Endothelial cell of umbilical vein (primary cell): ENCODE measurements at regions not wholly inside any gene's neighbourhood (a gene's known extent, or its start where the extent isn't known, plus 50 kb on each side); places are given as distances from the start of the nearest gene placed in this dataset.

ENCODE experiments used
- BruUV-seq: library from RNA; stranded (reverse); fragments of 400-500 nt; replicated peaks from 2 replicates; lab custom pipeline; 2021; lab: Mats Ljungman, UMichigan
- CTCF ChIA-PET: fragments of 300-600, 350-600 bp; sonication (Branson Sonifier 250); formaldehyde crosslinking; loops from one replicate; lab custom pipeline; 2021; ENCODE audit warnings: antibody characterized with exemption, inconsistent platforms; lab: Charles Lee
- POLR2A ChIA-PET: fragments of 300-600, 350-600 bp; sonication (Branson Sonifier 250); formaldehyde crosslinking; loops from one replicate; lab custom pipeline; 2021; ENCODE audit warnings: antibody characterized with exemption, inconsistent platforms; lab: Charles Lee
- DNase-seq: peaks from one replicate; pipeline ENCODE4 v3.0.0-alpha.2; 2011; ENCODE audit warnings: low read depth, low spot score
- FAIRE-seq: peaks from 2 replicates; lab custom pipeline; 2011; peaks lifted over from hg19 to GRCh38; lab: Jason Lieb, UNC
- H2AFZ ChIP-seq: 2 replicates; pipeline ENCODE4 v1.6.0; 2012; ENCODE audit warnings: low read depth, low read length, control low read depth, inconsistent platforms
- H3K27ac ChIP-seq: 2 replicates; pipeline ENCODE4 v1.5.1; 2011; ENCODE audit warnings: low read depth, mild to moderate bottlenecking, control low read depth, low read length, moderate library complexity; ENCODE audit not compliant: insufficient read depth
- H3K27me3 ChIP-seq, 2 experiments: 2 replicates each; pipeline versions ENCODE4 v1.6.0 to v1.6.1; 2011; ENCODE audit warnings: low read length in 2 of 2, mixed read lengths in 1 of 2; ENCODE audit not compliant: control insufficient read depth in 2 of 2, insufficient read depth in 2 of 2
- H3K36me3 ChIP-seq, 2 experiments: 2 replicates in 1 of 2; 3 replicates in 1 of 2; pipeline ENCODE4 v1.5.1; 2011; ENCODE audit warnings: low read length in 2 of 2, mild to moderate bottlenecking in 1 of 2, moderate library complexity in 1 of 2; ENCODE audit not compliant: control insufficient read depth in 2 of 2, insufficient read depth in 2 of 2; ENCODE audit errors: extremely low read depth in 1 of 2
- H3K4me1 ChIP-seq: 3 replicates; pipeline ENCODE4 v1.5.1; 2011; ENCODE audit warnings: mild to moderate bottlenecking, low read length; ENCODE audit not compliant: control insufficient read depth, insufficient read depth; ENCODE audit errors: extremely low read depth
- H3K4me2 ChIP-seq: 2 replicates; pipeline ENCODE4 v1.6.1; 2011; ENCODE audit warnings: low read length, control low read depth, mixed read lengths; ENCODE audit not compliant: insufficient read depth
- H3K4me3 ChIP-seq, 3 experiments: fragments of 200-600 bp in 1 of 3; sonication (generic), shearing (Covaris generic) in 1 of 3; replicated peaks in 1 of 3; 2 replicates each; pipeline ENCODE4 v1.5.1; 2011 to 2016; ENCODE audit warnings: control low read depth in 3 of 3, low read length in 3 of 3, mild to moderate bottlenecking in 2 of 3, inconsistent platforms in 1 of 3, low read depth in 1 of 3, moderate library complexity in 1 of 3; ENCODE audit not compliant: insufficient read depth in 1 of 3
- H3K79me2 ChIP-seq: 2 replicates; pipeline ENCODE4 v1.6.0; 2012; ENCODE audit warnings: low read length, inconsistent platforms; ENCODE audit not compliant: control insufficient read depth, insufficient read depth
- H3K9ac ChIP-seq: replicated peaks from 2 replicates; pipeline ENCODE3; 2011; ENCODE audit warnings: low read length, control low read depth; ENCODE audit not compliant: insufficient read depth; ENCODE audit errors: extremely low read depth
- H3K9me1 ChIP-seq: replicated peaks from 3 replicates; pipeline ENCODE4 v1.6.0; 2011; ENCODE audit warnings: mild to moderate bottlenecking, low read length; ENCODE audit not compliant: control insufficient read depth, insufficient read depth; ENCODE audit errors: extremely low read depth
- H3K9me3 ChIP-seq: replicated peaks from 2 replicates; pipeline ENCODE4 v1.5.1; 2012; ENCODE audit warnings: low read length, inconsistent platforms; ENCODE audit not compliant: control insufficient read depth, insufficient read depth
- H4K20me1 ChIP-seq: replicated peaks from 2 replicates; pipeline ENCODE3; 2011; ENCODE audit warnings: mild to moderate bottlenecking, low read length; ENCODE audit not compliant: control insufficient read depth, insufficient read depth; ENCODE audit errors: extremely low read depth
- CTCF ChIP-seq, 2 donors: IDR thresholded peaks; 1 replicate in 1 of 2; 2 replicates in 1 of 2; pipeline ENCODE4 v1.5.1; 2011; ENCODE audit warnings: low read length in 2 of 2, mild to moderate bottlenecking in 2 of 2, moderate library complexity in 2 of 2, control low read depth in 1 of 2, inconsistent platforms in 1 of 2, low read depth in 1 of 2; ENCODE audit not compliant: insufficient read depth in 1 of 2; ENCODE audit errors: extremely low read depth in 1 of 2
- EZH2 ChIP-seq: IDR thresholded peaks from 2 replicates; pipeline ENCODE4 v1.6.1; 2012; ENCODE audit warnings: borderline replicate concordance, low read depth, mild to moderate bottlenecking, moderate library complexity, low read length, inconsistent platforms; ENCODE audit not compliant: severe bottlenecking
- FOS ChIP-seq: IDR thresholded peaks from 2 replicates; pipeline ENCODE4 v1.6.1; 2011; ENCODE audit warnings: mild to moderate bottlenecking, low read length, moderate library complexity, borderline replicate concordance; ENCODE audit not compliant: insufficient read depth
- MYC ChIP-seq: IDR thresholded peaks from one replicate; pipeline ENCODE4 v1.6.1; 2011; ENCODE audit warnings: mild to moderate bottlenecking, low read depth, low read length
- POLR2A ChIP-seq: IDR thresholded peaks from 2 replicates; pipeline ENCODE4 v1.6.1; 2012; ENCODE audit warnings: low read depth, mild to moderate bottlenecking, control low read depth, low read length
- POLR2AphosphoS5 ChIP-seq: IDR thresholded peaks from 2 replicates; pipeline ENCODE4 v1.6.1; 2012; ENCODE audit warnings: low read depth, mild to moderate bottlenecking, control low read depth, low read length, moderate library complexity; ENCODE audit not compliant: insufficient read depth
- dilution Hi-C: fragments of 300-500 bp; cut with MboI; formaldehyde crosslinking; loops from one replicate; pipeline ENCODE4 v1.15.0; 2019; ENCODE audit warnings: low sequenced_read_pairs; ENCODE audit not compliant: extremely low pct_ligation_motif_present
- intact Hi-C: fragments of 100-400 bp; cut with micrococcal nuclease; formaldehyde crosslinking; loops from one replicate; pipeline ENCODE4 v1.10.0; 2022
- TF ChIP-seq, protein P1 (sequence below): IDR thresholded peaks from 2 replicates; pipeline ENCODE4 v1.6.1; 2011; ENCODE audit not compliant: insufficient read depth, insufficient read length

DNA sequence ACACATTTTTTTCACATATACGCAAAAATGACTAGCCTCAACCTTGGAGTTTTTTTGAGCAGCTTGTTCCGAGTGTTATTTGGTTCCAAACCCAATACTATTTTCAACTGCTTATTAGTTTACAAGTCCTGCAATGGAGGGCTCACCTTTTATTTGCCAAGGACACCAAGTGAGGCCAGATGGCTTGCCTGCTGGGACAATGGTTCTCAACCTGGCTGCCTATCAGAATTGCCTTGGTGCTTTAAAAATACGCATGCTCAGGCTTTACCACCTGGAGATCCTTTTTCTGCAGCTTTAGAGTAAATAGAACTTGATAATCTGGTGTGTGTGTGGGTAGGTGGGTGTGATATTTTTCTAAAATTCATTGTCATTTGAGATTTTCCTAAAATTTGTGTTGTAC, 276.8 kb downstream of the MTERF1 start:
- TF ChIP-seq EZH2 (no peak), FOS (no peak), POLR2AphosphoS5 (no peak), MYC (no peak), POLR2A (no peak)
- TF ChIP-seq, protein P1, sequence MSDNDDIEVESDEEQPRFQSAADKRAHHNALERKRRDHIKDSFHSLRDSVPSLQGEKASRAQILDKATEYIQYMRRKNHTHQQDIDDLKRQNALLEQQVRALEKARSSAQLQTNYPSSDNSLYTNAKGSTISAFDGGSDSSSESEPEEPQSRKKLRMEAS = no peak
- dilution Hi-C loops = no loop called here
- Histone ChIP-seq H3K9ac (no peak overlapping the region), H3K9me3 (no peaks in the 10 kb centered on the region), H3K79me2 (no peaks in the 10 kb centered on the region), H4K20me1 (no peaks in the 10 kb centered on the region), H3K4me1 (no peaks in the 10 kb centered on the region), H3K9me1 (no peaks in the 10 kb centered on the region), H3K4me3 (no peak overlapping the region), H2AFZ (no peak overlapping the region), H3K27ac (no peak overlapping the region), H3K4me2 (no peak overlapping the region), H3K36me3 (no peaks in the 10 kb centered on the region), H3K27me3 (no peaks in the 10 kb centered on the region)
- POLR2A ChIA-PET = no interaction called here
- intact Hi-C loops = no loop called here
- CTCF ChIA-PET = no interaction called here
- DNase-seq (no peak), FAIRE-seq (no peak)
- no TSS peak for BruUV-seq

GRCh38 chr7:91608606-91609005, 271.9 kb downstream of the MTERF1 start:
- intact Hi-C loops (no loop called here), dilution Hi-C loops (no loop called here)
- Histone ChIP-seq H3K27me3 (no peaks in the 10 kb centered on the region), H3K9me3 (no peaks in the 10 kb centered on the region), H3K27ac (no peak overlapping the region), H3K4me3 (no peak overlapping the region), H3K4me1 (no peaks in the 10 kb centered on the region), H3K4me2 (no peak overlapping the region), H3K36me3 (no peaks in the 10 kb centered on the region), H3K9ac (no peak overlapping the region), H3K9me1 (no peaks in the 10 kb centered on the region), H4K20me1 (no peaks in the 10 kb centered on the region), H3K79me2 (no peaks in the 10 kb centered on the region), H2AFZ (no peak overlapping the region)
- DNase-seq = no peak
- no TSS peak for BruUV-seq
- TF ChIP-seq MYC (no peak), POLR2A (no peak), EZH2 (no peak), CTCF (IDR thresholded peaks at IDR 0.05; ENCODE audit: extremely low read depth in 1 of 2, insufficient read depth in 1 of 2, low read depth in 1 of 2, low read length in 2 of 2) (no peak), FOS (no peak)
- TF ChIP-seq, protein P1 = no peak
- CTCF ChIA-PET = interaction anchor here (1.3 kb wide), 1 partner anchor 320 kb away, joined by 3 read pairs; no protein-coding TSS in a partner anchor
- POLR2A ChIA-PET = no interaction called here
- FAIRE-seq = no peak
